T-helper 2 cell (primary cell): ENCODE measurements at regions not wholly inside any gene's neighbourhood (a gene's known extent, or its start where the extent isn't known, plus 50 kb on each side); places are given as distances from the start of the nearest gene placed in this dataset.
"Not testable (repeated sequence)": the region's sequence is repeated elsewhere in the genome, so short reads cannot be mapped to it uniquely, and the experiment has no call there.

ENCODE experiments used
- DNase-seq, 5 experiments: peaks; one replicate each; pipeline versions ENCODE4 v3.0.0 to v3.0.0-alpha.2; 2012 to 2022

- DNase-seq: no peak
These were observed 55.0 kb downstream of the FOXA2 start for GRCh38 chr20:22529150-22530019.

- no peak for DNase-seq
These were observed 57.8 kb downstream of the FOXA2 start for GRCh38 chr20:22526512-22527012.

GRCh38 chr20:22525821-22526220, 58.6 kb downstream of the FOXA2 start:
- DNase-seq: no peak

GRCh38 chr20:22525069-22525820, 59.1 kb downstream of the FOXA2 start:
- no peak for DNase-seq

- no peak for DNase-seq
These were observed 59.9 kb downstream of the FOXA2 start for GRCh38 chr20:22524393-22525015.

GRCh38 chr20:22523499-22524392, 60.6 kb downstream of the FOXA2 start:
- DNase-seq: no peak

GRCh38 chr20:22523128-22523498, 61.3 kb downstream of the FOXA2 start:
- DNase-seq: no peak

- no peak for DNase-seq
These were observed 61.7 kb downstream of the FOXA2 start for GRCh38 chr20:22522701-22523100.

- not testable (repeated sequence) for DNase-seq
These were observed 62.4 kb downstream of the FOXA2 start for GRCh38 chr20:22521940-22522339.

GRCh38 chr20:22520381-22520780, 64.0 kb downstream of the FOXA2 start:
- DNase-seq: no peak

GRCh38 chr20:22515264-22515663, 69.1 kb downstream of the FOXA2 start:
- DNase-seq: no peak

GRCh38 chr20:22513574-22513973, 70.8 kb downstream of the FOXA2 start:
- no peak for DNase-seq

- no peak for DNase-seq
These were observed 71.4 kb downstream of the FOXA2 start for GRCh38 chr20:22512911-22513489.

- no peak for DNase-seq
These were observed 72.1 kb downstream of the FOXA2 start for GRCh38 chr20:22511943-22512910.

GRCh38 chr20:22509843-22510147, 74.6 kb downstream of the FOXA2 start:
- DNase-seq: no peak

GRCh38 chr20:22509090-22509842, 75.1 kb downstream of the FOXA2 start:
- no peak for DNase-seq

- no peak for DNase-seq
These were observed 75.9 kb downstream of the FOXA2 start for GRCh38 chr20:22508426-22508825.

GRCh38 chr20:22507240-22507961, 77.0 kb downstream of the FOXA2 start:
- DNase-seq: no peak

GRCh38 chr20:22506827-22507226, 77.5 kb downstream of the FOXA2 start:
- DNase-seq: no peak
